ENCODE measurements at regions not wholly inside any gene's neighbourhood (a gene's known extent, or its start where the extent isn't known, plus 50 kb on each side); places are given as distances from the start of the nearest gene placed in this dataset.
"Not testable (repeated sequence)": the region's sequence is repeated elsewhere in the genome, so short reads cannot be mapped to it uniquely, and the experiment has no call there.

DNA sequence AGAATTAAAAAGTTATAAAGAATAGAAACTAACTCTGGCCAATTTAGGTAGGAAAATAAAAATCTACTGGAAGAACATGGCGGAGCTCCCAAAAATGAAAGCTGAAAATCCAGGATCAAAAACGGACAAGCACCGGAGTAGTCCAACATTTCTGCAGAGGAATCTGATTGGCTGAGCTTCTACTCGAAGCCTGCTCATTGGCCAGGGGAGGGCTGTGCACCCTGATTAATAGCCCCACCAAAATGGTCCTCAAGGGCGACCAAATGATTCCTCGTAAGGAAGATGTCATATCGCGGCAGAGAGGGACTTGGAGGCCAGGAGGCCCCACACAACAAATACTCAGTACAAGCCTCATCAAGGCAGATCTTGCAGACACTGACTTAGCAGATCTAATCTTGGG is 900.7 kb downstream of the UQCRFS1 start:
- TF ChIP-seq, protein P1, sequence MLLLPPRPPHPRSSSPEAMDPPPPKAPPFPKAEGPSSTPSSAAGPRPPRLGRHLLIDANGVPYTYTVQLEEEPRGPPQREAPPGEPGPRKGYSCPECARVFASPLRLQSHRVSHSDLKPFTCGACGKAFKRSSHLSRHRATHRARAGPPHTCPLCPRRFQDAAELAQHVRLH (tag by site-specific recombination; IDR thresholded peaks at IDR 0.05): no peak
- TF ChIP-seq KLF8 (tag by site-specific recombination; IDR thresholded peaks at IDR 0.05): no peak
- TF ChIP-seq ZNF530 (tag by site-specific recombination; IDR thresholded peaks at IDR 0.05; ENCODE audit: low read depth): no peak
- TF ChIP-seq ZNF621 (tag by site-specific recombination; IDR thresholded peaks at IDR 0.05): no peak
- no peak for TF ChIP-seq ZNF214 (tag by site-specific recombination; IDR thresholded peaks at IDR 0.05; ENCODE audit: borderline replicate concordance)
- no peak for TF ChIP-seq SETDB1 (IDR thresholded peaks at IDR 0.05; ENCODE audit: insufficient read length, low read length)
- no peak for TF ChIP-seq ZNF560 (tag by site-specific recombination; IDR thresholded peaks at IDR 0.05; ENCODE audit: borderline replicate concordance)
- no peak for TF ChIP-seq ZNF610 (tag by site-specific recombination; IDR thresholded peaks at IDR 0.05; ENCODE audit: borderline replicate concordance)
- no peak for TF ChIP-seq ZNF274 (IDR thresholded peaks at IDR 0.05; ENCODE audit: low read length)
- no peak for TF ChIP-seq ZNF274 (tag by site-specific recombination; IDR thresholded peaks at IDR 0.05; ENCODE audit: borderline replicate concordance)
- TF ChIP-seq KLF16 (tag by site-specific recombination; IDR thresholded peaks at IDR 0.05): no peak
- peaks cover 10% of the 10 kb centered on the region for H3K4me1 ChIP-seq (ENCODE audit: control insufficient read depth, insufficient read depth, low read length)
- POLR2A ChIA-PET: no interaction called here
- H3K27ac ChIP-seq (ENCODE audit: extremely low read depth, low read depth, low read length): no peak overlapping the region
- CTCF ChIA-PET: interaction anchor here (0.8 to 22.8 kb wide), 6 partner anchors 9 to 398 kb away, joined by 3 to 566 read pairs (median 4); no protein-coding TSS in a partner anchor
- no peak overlapping the region for H3K4me3 ChIP-seq (ENCODE audit: low read depth, low read length)
- no peaks in the 10 kb centered on the region for H3K9me3 ChIP-seq (ENCODE audit: control insufficient read depth, insufficient read depth, low read depth, low read length)
- no peaks in the 10 kb centered on the region; a peak in 1 of 3 replicates for H3K36me3 ChIP-seq (ENCODE audit: control insufficient read depth in 2 of 2, insufficient read depth in 1 of 2, low read length in 2 of 2)

DNA sequence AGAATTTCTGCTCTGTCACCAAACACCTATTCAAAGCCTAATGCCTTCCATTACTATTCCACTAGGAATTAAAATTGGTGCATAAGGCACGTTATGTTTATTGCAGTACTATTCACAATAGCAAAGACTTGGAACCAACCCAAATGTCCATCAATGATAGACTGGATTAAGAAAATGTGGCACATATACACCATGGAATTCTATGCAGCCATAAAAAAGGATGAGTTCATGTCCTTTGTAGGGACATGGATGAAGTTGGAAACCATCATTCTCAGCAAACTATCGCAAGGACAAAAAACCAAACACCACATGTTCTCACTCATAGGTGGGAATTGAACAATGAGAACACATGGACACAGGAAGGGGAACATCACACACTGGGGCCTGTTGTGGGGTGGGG is 902.1 kb downstream of the UQCRFS1 start:
- H3K27ac ChIP-seq (ENCODE audit: extremely low read depth, low read depth, low read length); H3K36me3 ChIP-seq (ENCODE audit: control insufficient read depth in 2 of 2, insufficient read depth in 1 of 2, low read length in 2 of 2); H3K9me3 ChIP-seq (ENCODE audit: control insufficient read depth, insufficient read depth, low read depth, low read length); H3K4me3 ChIP-seq (ENCODE audit: low read depth, low read length); POLR2A ChIA-PET: not testable (repeated sequence)
- TF ChIP-seq, protein P1 (tag by site-specific recombination; IDR thresholded peaks at IDR 0.05): 0 out of 2 replicates have a peak, but pooled peaks have one; percentile 33
- peak; percentile 91 for TF ChIP-seq ZNF146 (tag by site-specific recombination; IDR thresholded peaks at IDR 0.05)
- CTCF ChIA-PET: interaction anchor here (1.9 to 5.1 kb wide), 2 partner anchors 13 to 70 kb away, joined by 7 to 37 read pairs; no protein-coding TSS in a partner anchor
- H3K4me1 ChIP-seq (ENCODE audit: control insufficient read depth, insufficient read depth, low read length): peaks cover 10% of the 10 kb centered on the region

DNA sequence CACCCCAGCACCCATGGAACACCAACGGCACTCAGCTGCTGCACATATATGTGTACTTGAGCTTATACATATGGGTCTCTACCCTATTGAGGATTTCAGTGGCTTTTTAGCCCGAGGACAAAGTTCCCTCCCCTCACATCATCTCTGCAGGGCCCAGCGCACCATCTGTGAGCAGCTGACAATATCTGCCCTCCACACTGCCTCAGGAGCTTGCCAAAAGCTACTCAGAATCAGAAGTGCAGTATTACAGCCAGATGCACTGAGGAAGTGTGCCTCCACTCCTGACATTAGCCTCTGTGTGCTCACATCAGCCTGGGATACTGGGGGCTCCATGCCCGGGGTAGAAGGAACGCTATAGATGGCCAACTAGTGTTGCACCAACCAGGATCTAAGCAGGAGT is 903.9 kb downstream of the UQCRFS1 start:
- ChIA-PET POLR2A (no interaction called here), CTCF (interaction anchor here (0.6 to 5.1 kb wide), 6 partner anchors 15 to 370 kb away, joined by 3 to 37 read pairs (median 6); no protein-coding TSS in a partner anchor)
- TF ChIP-seq, protein P2, sequence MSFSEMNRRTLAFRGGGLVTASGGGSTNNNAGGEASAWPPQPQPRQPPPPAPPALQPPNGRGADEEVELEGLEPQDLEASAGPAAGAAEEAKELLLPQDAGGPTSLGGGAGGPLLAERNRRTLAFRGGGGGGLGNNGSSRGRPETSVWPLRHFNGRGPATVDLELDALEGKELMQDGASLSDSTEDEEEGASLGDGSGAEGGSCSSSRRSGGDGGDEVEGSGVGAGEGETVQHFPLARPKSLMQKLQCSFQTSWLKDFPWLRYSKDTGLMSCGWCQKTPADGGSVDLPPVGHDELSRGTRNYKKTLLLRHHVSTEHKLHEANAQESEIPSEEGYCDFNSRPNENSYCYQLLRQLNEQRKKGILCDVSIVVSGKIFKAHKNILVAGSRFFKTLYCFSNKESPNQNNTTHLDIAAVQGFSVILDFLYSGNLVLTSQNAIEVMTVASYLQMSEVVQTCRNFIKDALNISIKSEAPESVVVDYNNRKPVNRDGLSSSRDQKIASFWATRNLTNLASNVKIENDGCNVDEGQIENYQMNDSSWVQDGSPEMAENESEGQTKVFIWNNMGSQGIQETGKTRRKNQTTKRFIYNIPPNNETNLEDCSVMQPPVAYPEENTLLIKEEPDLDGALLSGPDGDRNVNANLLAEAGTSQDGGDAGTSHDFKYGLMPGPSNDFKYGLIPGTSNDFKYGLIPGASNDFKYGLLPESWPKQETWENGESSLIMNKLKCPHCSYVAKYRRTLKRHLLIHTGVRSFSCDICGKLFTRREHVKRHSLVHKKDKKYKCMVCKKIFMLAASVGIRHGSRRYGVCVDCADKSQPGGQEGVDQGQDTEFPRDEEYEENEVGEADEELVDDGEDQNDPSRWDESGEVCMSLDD (tag by site-specific recombination; IDR thresholded peaks at IDR 0.05): no peak
- TF ChIP-seq ZNF202 (tag by site-specific recombination; IDR thresholded peaks at IDR 0.05; ENCODE audit: borderline replicate concordance): no peak
- no peak for TF ChIP-seq SCRT2 (tag by site-specific recombination; IDR thresholded peaks at IDR 0.05)
- TF ChIP-seq, protein P3, sequence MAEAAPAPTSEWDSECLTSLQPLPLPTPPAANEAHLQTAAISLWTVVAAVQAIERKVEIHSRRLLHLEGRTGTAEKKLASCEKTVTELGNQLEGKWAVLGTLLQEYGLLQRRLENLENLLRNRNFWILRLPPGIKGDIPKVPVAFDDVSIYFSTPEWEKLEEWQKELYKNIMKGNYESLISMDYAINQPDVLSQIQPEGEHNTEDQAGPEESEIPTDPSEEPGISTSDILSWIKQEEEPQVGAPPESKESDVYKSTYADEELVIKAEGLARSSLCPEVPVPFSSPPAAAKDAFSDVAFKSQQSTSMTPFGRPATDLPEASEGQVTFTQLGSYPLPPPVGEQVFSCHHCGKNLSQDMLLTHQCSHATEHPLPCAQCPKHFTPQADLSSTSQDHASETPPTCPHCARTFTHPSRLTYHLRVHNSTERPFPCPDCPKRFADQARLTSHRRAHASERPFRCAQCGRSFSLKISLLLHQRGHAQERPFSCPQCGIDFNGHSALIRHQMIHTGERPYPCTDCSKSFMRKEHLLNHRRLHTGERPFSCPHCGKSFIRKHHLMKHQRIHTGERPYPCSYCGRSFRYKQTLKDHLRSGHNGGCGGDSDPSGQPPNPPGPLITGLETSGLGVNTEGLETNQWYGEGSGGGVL (tag by site-specific recombination; IDR thresholded peaks at IDR 0.05): no peak
- TF ChIP-seq ZNF140 (tag by site-specific recombination; IDR thresholded peaks at IDR 0.05): no peak; the same call in 1 of the 2 replicates
- TF ChIP-seq ZNF530 (tag by site-specific recombination; IDR thresholded peaks at IDR 0.05; ENCODE audit: low read depth): no peak
- no peak for TF ChIP-seq ZNF214 (tag by site-specific recombination; IDR thresholded peaks at IDR 0.05; ENCODE audit: borderline replicate concordance)
- no peak for TF ChIP-seq ZNF223 (tag by site-specific recombination; IDR thresholded peaks at IDR 0.05)
- H3K4me1 ChIP-seq (ENCODE audit: control insufficient read depth, insufficient read depth, low read length): peaks cover 9% of the 10 kb centered on the region
- H3K27ac ChIP-seq (ENCODE audit: extremely low read depth, low read depth, low read length): no peak overlapping the region
- H3K9me3 ChIP-seq (ENCODE audit: control insufficient read depth, insufficient read depth, low read depth, low read length): no peaks in the 10 kb centered on the region; the same call in 1 of the 2 replicates
- H3K4me3 ChIP-seq (ENCODE audit: low read depth, low read length): no peak overlapping the region
- H3K36me3 ChIP-seq (ENCODE audit: control insufficient read depth in 2 of 2, insufficient read depth in 1 of 2, low read length in 2 of 2): no peaks in the 10 kb centered on the region; a peak in 1 of 3 replicates
